ENCODE measurements at regions not wholly inside any gene's neighbourhood (a gene's known extent, or its start where the extent isn't known, plus 50 kb on each side); places are given as distances from the start of the nearest gene placed in this dataset.

DNA sequence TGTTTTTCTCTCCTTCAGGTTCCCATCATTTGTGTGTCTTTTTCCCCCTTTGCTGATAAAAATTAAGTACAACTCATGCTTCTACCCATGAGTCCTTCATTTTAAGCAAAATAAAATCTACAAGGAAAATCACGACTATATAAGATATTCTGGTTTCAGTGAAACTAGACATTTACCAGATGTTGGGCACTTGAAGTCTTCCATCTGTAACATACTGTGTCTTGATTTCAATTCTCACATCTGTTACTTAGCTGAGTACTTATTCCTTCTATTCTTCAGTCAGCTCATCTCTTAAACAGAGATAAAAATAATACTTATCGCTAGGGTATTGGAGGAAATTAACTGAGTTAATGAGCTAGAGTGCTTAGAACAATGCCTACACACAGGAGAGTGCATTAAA, 893.0 kb upstream of the SOX9 start:
- DNase-seq (ENCODE audit: low read depth) = no peak
- H3K27me3 ChIP-seq (ENCODE audit: control insufficient read depth, insufficient read depth, low read length) = no peaks in the 10 kb centered on the region
- H3K36me3 ChIP-seq (ENCODE audit: control insufficient read depth, insufficient read depth, low read length) = no peaks in the 10 kb centered on the region
- no peak overlapping the region for H3K4me3 ChIP-seq (ENCODE audit: low read depth, low read length)
- TF ChIP-seq, protein P1, sequence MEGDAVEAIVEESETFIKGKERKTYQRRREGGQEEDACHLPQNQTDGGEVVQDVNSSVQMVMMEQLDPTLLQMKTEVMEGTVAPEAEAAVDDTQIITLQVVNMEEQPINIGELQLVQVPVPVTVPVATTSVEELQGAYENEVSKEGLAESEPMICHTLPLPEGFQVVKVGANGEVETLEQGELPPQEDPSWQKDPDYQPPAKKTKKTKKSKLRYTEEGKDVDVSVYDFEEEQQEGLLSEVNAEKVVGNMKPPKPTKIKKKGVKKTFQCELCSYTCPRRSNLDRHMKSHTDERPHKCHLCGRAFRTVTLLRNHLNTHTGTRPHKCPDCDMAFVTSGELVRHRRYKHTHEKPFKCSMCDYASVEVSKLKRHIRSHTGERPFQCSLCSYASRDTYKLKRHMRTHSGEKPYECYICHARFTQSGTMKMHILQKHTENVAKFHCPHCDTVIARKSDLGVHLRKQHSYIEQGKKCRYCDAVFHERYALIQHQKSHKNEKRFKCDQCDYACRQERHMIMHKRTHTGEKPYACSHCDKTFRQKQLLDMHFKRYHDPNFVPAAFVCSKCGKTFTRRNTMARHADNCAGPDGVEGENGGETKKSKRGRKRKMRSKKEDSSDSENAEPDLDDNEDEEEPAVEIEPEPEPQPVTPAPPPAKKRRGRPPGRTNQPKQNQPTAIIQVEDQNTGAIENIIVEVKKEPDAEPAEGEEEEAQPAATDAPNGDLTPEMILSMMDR (IDR thresholded peaks at IDR 0.05; ENCODE audit: insufficient read depth, low read length, poor library complexity, severe bottlenecking) = no peak

- Histone ChIP-seq H3K4me3 (ENCODE audit: low read depth, low read length) (no peak overlapping the region), H3K36me3 (ENCODE audit: control insufficient read depth, insufficient read depth, low read length) (no peaks in the 10 kb centered on the region), H3K27me3 (ENCODE audit: control insufficient read depth, insufficient read depth, low read length) (no peaks in the 10 kb centered on the region)
- TF ChIP-seq, protein P1 (IDR thresholded peaks at IDR 0.05; ENCODE audit: insufficient read depth, low read length, poor library complexity, severe bottlenecking) = no peak
- DNase-seq (ENCODE audit: low read depth) = no peak
Observed at GRCh38 chr17:71229070-71229469, 891.8 kb upstream of the SOX9 start.

DNA sequence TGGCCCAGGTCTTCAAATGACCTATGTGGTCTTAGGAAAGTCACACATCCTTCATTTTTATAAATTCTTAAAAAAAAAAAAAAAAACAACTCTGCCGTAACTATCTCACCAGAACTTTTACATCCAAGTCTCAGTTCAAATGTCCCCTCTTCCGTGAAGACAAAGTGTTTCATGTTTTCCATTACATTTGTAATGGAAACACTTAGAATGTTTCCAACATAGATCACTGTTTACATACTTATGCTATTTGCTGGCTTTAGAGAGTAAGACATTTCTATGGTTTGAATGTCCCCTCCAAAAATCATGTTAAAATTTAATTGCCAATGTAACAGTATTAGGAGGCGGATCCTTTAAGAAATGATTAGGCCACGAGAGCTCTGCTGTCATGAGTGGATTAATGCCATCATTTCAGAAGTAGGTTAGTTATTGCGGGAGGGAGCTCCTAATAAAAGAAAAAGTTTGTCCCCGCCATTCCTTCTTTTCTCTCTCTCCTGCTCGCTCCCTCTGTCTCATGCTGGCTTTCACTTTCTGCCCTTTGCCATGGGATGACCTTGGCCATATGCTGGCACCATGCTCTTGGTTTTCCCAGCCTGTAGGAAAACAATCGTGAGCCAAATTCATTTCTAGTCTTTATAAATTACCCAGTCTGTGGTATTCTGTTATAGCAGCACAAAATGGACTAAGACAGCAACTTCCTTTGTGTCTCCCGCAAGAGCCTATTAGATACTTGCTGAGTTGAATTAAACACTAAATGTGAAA, 887.8 kb upstream of the SOX9 start:
- Histone ChIP-seq H3K27me3 (ENCODE audit: control insufficient read depth, insufficient read depth, low read length) (no peaks in the 10 kb centered on the region), H3K4me3 (ENCODE audit: low read depth, low read length) (no peak overlapping the region), H3K36me3 (ENCODE audit: control insufficient read depth, insufficient read depth, low read length) (no peaks in the 10 kb centered on the region)
- TF ChIP-seq, protein P1 (IDR thresholded peaks at IDR 0.05; ENCODE audit: insufficient read depth, low read length, poor library complexity, severe bottlenecking) = no peak
- no peak for DNase-seq (ENCODE audit: low read depth)

GRCh38 chr17:71234349-71234748, 886.5 kb upstream of the SOX9 start:
- H3K4me3 ChIP-seq (ENCODE audit: low read depth, low read length) = no peak overlapping the region
- TF ChIP-seq, protein P1 (IDR thresholded peaks at IDR 0.05; ENCODE audit: insufficient read depth, low read length, poor library complexity, severe bottlenecking) = no peak
- no peaks in the 10 kb centered on the region for H3K27me3 ChIP-seq (ENCODE audit: control insufficient read depth, insufficient read depth, low read length)
- H3K36me3 ChIP-seq (ENCODE audit: control insufficient read depth, insufficient read depth, low read length) = no peaks in the 10 kb centered on the region
- no peak for DNase-seq (ENCODE audit: low read depth)

- DNase-seq (ENCODE audit: low read depth) = no peak
- TF ChIP-seq, protein P1 (IDR thresholded peaks at IDR 0.05; ENCODE audit: insufficient read depth, low read length, poor library complexity, severe bottlenecking) = peak; percentile 9
- no peak overlapping the region for H3K4me3 ChIP-seq (ENCODE audit: low read depth, low read length)
- H3K36me3 ChIP-seq (ENCODE audit: control insufficient read depth, insufficient read depth, low read length) = no peaks in the 10 kb centered on the region
- no peaks in the 10 kb centered on the region for H3K27me3 ChIP-seq (ENCODE audit: control insufficient read depth, insufficient read depth, low read length)
Observed at GRCh38 chr17:71237903-71238538, 882.8 kb upstream of the SOX9 start.
